OCI-LY7 (cell line): ENCODE measurements at regions not wholly inside any gene's neighbourhood (a gene's known extent, or its start where the extent isn't known, plus 50 kb on each side); places are given as distances from the start of the nearest gene placed in this dataset.

ENCODE experiments used
- CTCF ChIP-seq: fragments of 200-600 bp; sonication (generic); conservative IDR thresholded peaks from 2 replicates; pipeline ENCODE4 v1.5.1; 2014; ENCODE audit warnings: mild to moderate bottlenecking, antibody characterized with exemption, low read length, moderate library complexity, mixed read lengths
- EZH2phosphoT487 ChIP-seq: fragments of 200-600 bp; sonication (generic); IDR thresholded peaks from 2 replicates; pipeline ENCODE4 v1.6.1; 2018; ENCODE audit warnings: low read depth, borderline replicate concordance, mild to moderate bottlenecking, mixed run types, antibody characterized with exemption, low read length, moderate library complexity, mixed read lengths

GRCh38 chr3:173304182-173304800 is 93.3 kb upstream of the NLGN1 start:
- TF ChIP-seq CTCF (0 out of 2 replicates have a peak, but pooled peaks have one; percentile 21), EZH2phosphoT487 (no peak)
